Suprapubic skin (tissue), 4 donors: ENCODE measurements at regions not wholly inside any gene's neighbourhood (a gene's known extent, or its start where the extent isn't known, plus 50 kb on each side); places are given as distances from the start of the nearest gene placed in this dataset.

Source experiments
- EP300 ChIP-seq: sonication (generic); formaldehyde crosslinking; IDR thresholded peaks from one replicate; pipeline ENCODE4 v1.6.1; 2017; ENCODE audit warnings: antibody characterized with exemption
- POLR2A ChIP-seq, 2 donors: fragments of 450-650 bp; IDR thresholded peaks; one replicate each; pipeline ENCODE4 v1.6.1; 2017; ENCODE audit warnings: antibody characterized with exemption in 2 of 2, mild to moderate bottlenecking in 2 of 2, moderate library complexity in 2 of 2
- POLR2AphosphoS5 ChIP-seq, 3 donors: sonication (generic); formaldehyde crosslinking; IDR thresholded peaks; one replicate each; pipeline ENCODE4 v1.6.1; 2017; ENCODE audit warnings: antibody characterized with exemption in 3 of 3
- TF ChIP-seq, protein P1 (sequence below), 2 donors: fragments of 200-600 bp in 1 of 2; fragments of 450-650 bp in 1 of 2; sonication (generic) in 1 of 2; IDR thresholded peaks; one replicate each; pipeline ENCODE4 v1.5.1; 2016 to 2019; ENCODE audit warnings: antibody characterized with exemption in 2 of 2, mild to moderate bottlenecking in 1 of 2, moderate library complexity in 1 of 2

DNA sequence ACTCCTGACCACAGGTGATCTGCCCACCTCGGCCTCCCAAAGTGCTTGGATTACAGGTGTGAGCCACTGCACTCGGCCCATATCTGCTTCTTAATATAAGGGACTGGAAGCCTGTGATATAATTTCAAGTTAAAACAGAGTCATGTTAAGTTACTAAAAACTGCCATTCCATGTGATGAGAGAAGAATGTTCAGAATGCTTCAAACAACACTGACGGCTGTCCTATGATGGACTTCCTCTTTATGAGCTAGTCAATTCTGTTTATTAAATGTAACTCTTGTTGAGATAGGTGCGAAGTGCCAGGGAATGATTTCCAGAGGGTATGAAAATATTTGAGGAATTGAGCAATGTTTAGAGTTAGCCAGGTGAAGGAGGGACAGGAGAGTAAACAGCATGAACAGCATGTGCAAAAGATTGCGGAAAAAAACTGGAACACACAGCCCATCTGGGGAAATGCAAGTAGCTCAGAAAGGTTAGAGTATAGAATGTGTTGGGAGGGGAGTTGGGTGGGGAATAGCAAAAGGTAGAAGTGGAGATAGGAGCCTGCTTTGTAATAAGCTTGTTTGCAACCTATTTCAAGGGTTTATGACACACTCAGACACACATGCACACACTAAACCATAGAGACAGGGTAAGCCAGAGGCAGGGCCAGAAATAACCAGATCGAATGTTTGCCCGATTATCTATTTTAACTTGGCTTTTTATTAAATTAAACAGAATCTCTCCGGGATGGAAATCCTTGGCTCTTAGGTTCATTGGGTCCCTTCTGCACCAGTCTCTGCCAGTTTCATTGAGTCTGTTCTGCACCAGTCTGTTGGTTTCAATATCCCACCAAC, 135.6 kb upstream of the COX10 start:
- TF ChIP-seq, protein P1, sequence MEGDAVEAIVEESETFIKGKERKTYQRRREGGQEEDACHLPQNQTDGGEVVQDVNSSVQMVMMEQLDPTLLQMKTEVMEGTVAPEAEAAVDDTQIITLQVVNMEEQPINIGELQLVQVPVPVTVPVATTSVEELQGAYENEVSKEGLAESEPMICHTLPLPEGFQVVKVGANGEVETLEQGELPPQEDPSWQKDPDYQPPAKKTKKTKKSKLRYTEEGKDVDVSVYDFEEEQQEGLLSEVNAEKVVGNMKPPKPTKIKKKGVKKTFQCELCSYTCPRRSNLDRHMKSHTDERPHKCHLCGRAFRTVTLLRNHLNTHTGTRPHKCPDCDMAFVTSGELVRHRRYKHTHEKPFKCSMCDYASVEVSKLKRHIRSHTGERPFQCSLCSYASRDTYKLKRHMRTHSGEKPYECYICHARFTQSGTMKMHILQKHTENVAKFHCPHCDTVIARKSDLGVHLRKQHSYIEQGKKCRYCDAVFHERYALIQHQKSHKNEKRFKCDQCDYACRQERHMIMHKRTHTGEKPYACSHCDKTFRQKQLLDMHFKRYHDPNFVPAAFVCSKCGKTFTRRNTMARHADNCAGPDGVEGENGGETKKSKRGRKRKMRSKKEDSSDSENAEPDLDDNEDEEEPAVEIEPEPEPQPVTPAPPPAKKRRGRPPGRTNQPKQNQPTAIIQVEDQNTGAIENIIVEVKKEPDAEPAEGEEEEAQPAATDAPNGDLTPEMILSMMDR (IDR thresholded peaks at IDR 0.05) = no peak
- TF ChIP-seq POLR2A (IDR thresholded peaks at IDR 0.05) (no peak), EP300 (no peak), POLR2AphosphoS5 (IDR thresholded peaks at IDR 0.05) (no peak)
